ENCODE measurements at regions not wholly inside any gene's neighbourhood (a gene's known extent, or its start where the extent isn't known, plus 50 kb on each side); places are given as distances from the start of the nearest gene placed in this dataset.

GRCh38 chr10:7028809-7029166, 382.0 kb downstream of the SFMBT2 start:
- no TSS peak for BruUV-seq (replicated peaks)
- H3K4me3 Mint-ChIP-seq (ENCODE audit: unreplicated experiment) = no peak overlapping the region
- no peaks in the 10 kb centered on the region for H3K4me1 Mint-ChIP-seq (ENCODE audit: low read depth, unreplicated experiment)
- no peaks in the 10 kb centered on the region for H3K36me3 ChIP-seq (ENCODE audit: control insufficient read depth, insufficient read depth, low read length)
- no peaks in the 10 kb centered on the region for H3K27me3 ChIP-seq (replicated peaks; ENCODE audit: control insufficient read depth, insufficient read depth, low read length)
- no peaks in the 10 kb centered on the region for H3K36me3 Mint-ChIP-seq (ENCODE audit: insufficient read depth, unreplicated experiment)
- H3K9me3 ChIP-seq = no peaks in the 10 kb centered on the region
- no peaks in the 10 kb centered on the region for H3K4me1 ChIP-seq
- H3K27ac Mint-ChIP-seq (ENCODE audit: unreplicated experiment) = no peak overlapping the region
- ChIA-PET POLR2A (no interaction called here), CTCF (no interaction called here)
- TF ChIP-seq CTCF (IDR thresholded peaks at IDR 0.05; ENCODE audit: insufficient read depth in 1 of 2, low read depth in 1 of 2, low read length in 1 of 2, severe bottlenecking in 1 of 2, unreplicated experiment in 1 of 2) = no peak
- H3K27me3 Mint-ChIP-seq (ENCODE audit: insufficient read depth, unreplicated experiment) = peaks cover 15% of the 10 kb centered on the region
- intact Hi-C loops (cut with micrococcal nuclease; ENCODE audit: unreplicated experiment) = no loop called here
- no peaks in the 10 kb centered on the region for H3K9me3 Mint-ChIP-seq (ENCODE audit: unreplicated experiment)
- no peak overlapping the region for H3K4me3 ChIP-seq (ENCODE audit: low read depth, low read length)
- DNase-seq = no peak

- no peak for TF ChIP-seq CTCF (IDR thresholded peaks at IDR 0.05; ENCODE audit: insufficient read depth in 1 of 2, low read depth in 1 of 2, low read length in 1 of 2, severe bottlenecking in 1 of 2, unreplicated experiment in 1 of 2)
Measured at GRCh38 chr10:7027913-7028808, 382.7 kb downstream of the SFMBT2 start.

GRCh38 chr10:7027237-7027912, 383.5 kb downstream of the SFMBT2 start:
- intact Hi-C loops (cut with micrococcal nuclease; ENCODE audit: unreplicated experiment) = no loop called here
- Histone ChIP-seq H3K4me3 (ENCODE audit: low read depth, low read length) (no peak overlapping the region), H3K9me3 (peaks cover 3% of the 10 kb centered on the region; the same call in 1 of the 2 replicates), H3K27me3 (replicated peaks; ENCODE audit: control insufficient read depth, insufficient read depth, low read length) (no peaks in the 10 kb centered on the region), H3K36me3 (ENCODE audit: control insufficient read depth, insufficient read depth, low read length) (no peaks in the 10 kb centered on the region), H3K4me1 (no peaks in the 10 kb centered on the region)
- H3K9me3 Mint-ChIP-seq (ENCODE audit: unreplicated experiment) = peaks cover 7% of the 10 kb centered on the region
- CTCF ChIA-PET = no interaction called here
- TF ChIP-seq CTCF (IDR thresholded peaks at IDR 0.05; ENCODE audit: insufficient read depth in 1 of 2, low read depth in 1 of 2, low read length in 1 of 2, severe bottlenecking in 1 of 2, unreplicated experiment in 1 of 2) = no peak
- H3K27me3 Mint-ChIP-seq (ENCODE audit: insufficient read depth, unreplicated experiment) = peaks cover 15% of the 10 kb centered on the region
- DNase-seq = no peak
- H3K4me3 Mint-ChIP-seq (ENCODE audit: unreplicated experiment) = no peak overlapping the region
- POLR2A ChIA-PET = no interaction called here
- H3K4me1 Mint-ChIP-seq (ENCODE audit: low read depth, unreplicated experiment) = no peaks in the 10 kb centered on the region
- H3K36me3 Mint-ChIP-seq (ENCODE audit: insufficient read depth, unreplicated experiment) = no peaks in the 10 kb centered on the region
- no TSS peak for BruUV-seq (replicated peaks)
- no peak overlapping the region for H3K27ac Mint-ChIP-seq (ENCODE audit: unreplicated experiment)

More at GRCh38 chr10:7027913-7028808, 382.7 kb downstream of the SFMBT2 start:
- H3K9me3 Mint-ChIP-seq (ENCODE audit: unreplicated experiment) = no peaks in the 10 kb centered on the region
- ChIA-PET POLR2A (no interaction called here), CTCF (no interaction called here)
- Histone ChIP-seq H3K36me3 (ENCODE audit: control insufficient read depth, insufficient read depth, low read length) (no peaks in the 10 kb centered on the region), H3K4me1 (no peaks in the 10 kb centered on the region), H3K9me3 (no peaks in the 10 kb centered on the region), H3K27me3 (replicated peaks; ENCODE audit: control insufficient read depth, insufficient read depth, low read length) (no peaks in the 10 kb centered on the region), H3K4me3 (ENCODE audit: low read depth, low read length) (no peak overlapping the region)
- DNase-seq = no peak
- H3K4me1 Mint-ChIP-seq (ENCODE audit: low read depth, unreplicated experiment) = no peaks in the 10 kb centered on the region
- peaks cover 15% of the 10 kb centered on the region for H3K27me3 Mint-ChIP-seq (ENCODE audit: insufficient read depth, unreplicated experiment)
- H3K27ac Mint-ChIP-seq (ENCODE audit: unreplicated experiment) = no peak overlapping the region
- BruUV-seq (replicated peaks) = no TSS peak
- H3K36me3 Mint-ChIP-seq (ENCODE audit: insufficient read depth, unreplicated experiment) = no peaks in the 10 kb centered on the region
- intact Hi-C loops (cut with micrococcal nuclease; ENCODE audit: unreplicated experiment) = no loop called here
- no peak overlapping the region for H3K4me3 Mint-ChIP-seq (ENCODE audit: unreplicated experiment)
